ENCODE measurements at regions not wholly inside any gene's neighbourhood (a gene's known extent, or its start where the extent isn't known, plus 50 kb on each side); places are given as distances from the start of the nearest gene placed in this dataset.

- TF ChIP-seq CTCF (IDR thresholded peaks at IDR 0.05) = no peak
- no peak for TF ChIP-seq POLR2A (IDR thresholded peaks at IDR 0.05)
- no peak for TF ChIP-seq POLR2AphosphoS5 (IDR thresholded peaks at IDR 0.05)
Measured at GRCh38 chr6:141439513-141439912, 693.2 kb upstream of the GJE1 start.
